ENCODE measurements at regions not wholly inside any gene's neighbourhood (a gene's known extent, or its start where the extent isn't known, plus 50 kb on each side); places are given as distances from the start of the nearest gene placed in this dataset.

- 18 to 97% (median 74%) methylated on average over 2 to 8 of the region's 8 CpGs for WGBS, 10 experiments
- H3K4me1 ChIP-seq (replicated peaks in 1 of 2), result no peaks in the 10 kb centered on the region
- ATAC-seq (replicated peaks in 6 of 8), result no peak
- no peak overlapping the region for H3K27ac ChIP-seq
- no peak overlapping the region for H3K4me3 ChIP-seq
- in situ Hi-C loops (cut with MboI; ENCODE audit: low pct_unique_long_range_greater_than_20kb in 2 of 9, low sequenced_read_pairs in 9 of 9, unreplicated experiment in 9 of 9), result no loop called here
Measured at GRCh38 chr6:102223942-102224341, 830.4 kb downstream of the GRIK2 start.

GRCh38 chr6:102229271-102229670 lies 835.8 kb downstream of the GRIK2 start:
- in situ Hi-C loops (cut with MboI; ENCODE audit: low pct_unique_long_range_greater_than_20kb in 2 of 9, low sequenced_read_pairs in 9 of 9, unreplicated experiment in 9 of 9), result no loop called here
- 9 to 100% (median 86%) methylated on average over 1 of the region's 1 CpG; no CpG with 5 or more reads in 7 of the 10 experiments for WGBS, 10 experiments
- Histone ChIP-seq H3K4me3 (no peak overlapping the region), H3K27ac (no peak overlapping the region), H3K4me1 (replicated peaks in 1 of 2) (no peaks in the 10 kb centered on the region)
- ATAC-seq (replicated peaks in 6 of 8), result no peak

Data from motor neuron (in vitro differentiated cells).